ENCODE measurements at regions not wholly inside any gene's neighbourhood (a gene's known extent, or its start where the extent isn't known, plus 50 kb on each side); places are given as distances from the start of the nearest gene placed in this dataset.

DNA sequence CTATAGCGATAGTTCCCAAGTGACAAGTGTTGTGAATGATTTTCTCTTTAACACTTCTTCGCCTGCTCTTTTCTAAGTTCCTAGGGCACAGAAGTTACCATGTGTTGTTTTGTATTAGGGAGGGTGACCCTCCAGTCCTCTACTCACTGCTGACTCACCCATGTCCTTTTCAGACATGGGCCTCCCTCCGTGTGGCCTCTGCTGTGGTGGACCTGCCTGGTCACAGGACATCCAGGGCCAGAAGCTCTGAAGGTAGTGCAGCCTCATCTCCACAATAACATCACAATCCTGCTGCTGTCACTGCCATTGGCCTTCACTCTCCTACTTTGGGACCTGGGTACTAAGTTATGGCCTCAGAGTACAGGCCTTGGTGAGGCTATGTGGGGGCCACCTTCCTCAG lies 87.1 kb upstream of the TNFAIP3 start:
- Histone ChIP-seq H3K9me3 (no peaks in the 10 kb centered on the region), H3K4me1 (ENCODE audit: control insufficient read depth in 1 of 2, insufficient read depth in 2 of 2, low read depth in 1 of 2, low read length in 1 of 2) (no peaks in the 10 kb centered on the region), H3K27ac (ENCODE audit: low read depth in 2 of 2, low read length in 1 of 2) (no peak overlapping the region), H3K9ac (no peak overlapping the region), H3F3A (replicated peaks; ENCODE audit: insufficient read depth) (no peaks in the 10 kb centered on the region), H3K4me3 (ENCODE audit: low read depth in 2 of 2, low read length in 1 of 2) (no peak overlapping the region), H4K20me1 (ENCODE audit: insufficient read depth) (no peaks in the 10 kb centered on the region), H2AFZ (ENCODE audit: low read depth) (no peak overlapping the region), H3K4me2 (no peak overlapping the region), H3K36me3 (replicated peaks in 1 of 2; ENCODE audit: control insufficient read depth in 1 of 2, insufficient read depth in 2 of 2, low read length in 1 of 2) (no peaks in the 10 kb centered on the region), H3K27me3 (ENCODE audit: insufficient read depth) (no peaks in the 10 kb centered on the region; the same call in 1 of the 2 replicates), H3K79me2 (ENCODE audit: insufficient read depth) (no peaks in the 10 kb centered on the region), H3K9me2 (no peaks in the 10 kb centered on the region)
- CTCF ChIA-PET, result no interaction called here
- POLR2A ChIA-PET, result no interaction called here
- DNase-seq, result no peak
- 44% methylated on average over 3 of the region's 3 CpGs for WGBS (ENCODE audit: low lambda C conversion rate)
- TF ChIP-seq RXRA (IDR thresholded peaks at IDR 0.05; ENCODE audit: borderline replicate concordance, low read depth), result no peak
- no peak for TF ChIP-seq TAF1 (IDR thresholded peaks at IDR 0.05; ENCODE audit: borderline replicate concordance, low read depth, low read length)
- TF ChIP-seq TCF12 (IDR thresholded peaks at IDR 0.05), result no peak
- no peak for TF ChIP-seq MEF2A (IDR thresholded peaks at IDR 0.05; ENCODE audit: borderline replicate concordance, low read depth)
- TF ChIP-seq, protein P1, sequence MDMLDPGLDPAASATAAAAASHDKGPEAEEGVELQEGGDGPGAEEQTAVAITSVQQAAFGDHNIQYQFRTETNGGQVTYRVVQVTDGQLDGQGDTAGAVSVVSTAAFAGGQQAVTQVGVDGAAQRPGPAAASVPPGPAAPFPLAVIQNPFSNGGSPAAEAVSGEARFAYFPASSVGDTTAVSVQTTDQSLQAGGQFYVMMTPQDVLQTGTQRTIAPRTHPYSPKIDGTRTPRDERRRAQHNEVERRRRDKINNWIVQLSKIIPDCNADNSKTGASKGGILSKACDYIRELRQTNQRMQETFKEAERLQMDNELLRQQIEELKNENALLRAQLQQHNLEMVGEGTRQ (IDR thresholded peaks at IDR 0.05; ENCODE audit: borderline replicate concordance, low read depth, low read length), result no peak
- TF ChIP-seq, protein P2, sequence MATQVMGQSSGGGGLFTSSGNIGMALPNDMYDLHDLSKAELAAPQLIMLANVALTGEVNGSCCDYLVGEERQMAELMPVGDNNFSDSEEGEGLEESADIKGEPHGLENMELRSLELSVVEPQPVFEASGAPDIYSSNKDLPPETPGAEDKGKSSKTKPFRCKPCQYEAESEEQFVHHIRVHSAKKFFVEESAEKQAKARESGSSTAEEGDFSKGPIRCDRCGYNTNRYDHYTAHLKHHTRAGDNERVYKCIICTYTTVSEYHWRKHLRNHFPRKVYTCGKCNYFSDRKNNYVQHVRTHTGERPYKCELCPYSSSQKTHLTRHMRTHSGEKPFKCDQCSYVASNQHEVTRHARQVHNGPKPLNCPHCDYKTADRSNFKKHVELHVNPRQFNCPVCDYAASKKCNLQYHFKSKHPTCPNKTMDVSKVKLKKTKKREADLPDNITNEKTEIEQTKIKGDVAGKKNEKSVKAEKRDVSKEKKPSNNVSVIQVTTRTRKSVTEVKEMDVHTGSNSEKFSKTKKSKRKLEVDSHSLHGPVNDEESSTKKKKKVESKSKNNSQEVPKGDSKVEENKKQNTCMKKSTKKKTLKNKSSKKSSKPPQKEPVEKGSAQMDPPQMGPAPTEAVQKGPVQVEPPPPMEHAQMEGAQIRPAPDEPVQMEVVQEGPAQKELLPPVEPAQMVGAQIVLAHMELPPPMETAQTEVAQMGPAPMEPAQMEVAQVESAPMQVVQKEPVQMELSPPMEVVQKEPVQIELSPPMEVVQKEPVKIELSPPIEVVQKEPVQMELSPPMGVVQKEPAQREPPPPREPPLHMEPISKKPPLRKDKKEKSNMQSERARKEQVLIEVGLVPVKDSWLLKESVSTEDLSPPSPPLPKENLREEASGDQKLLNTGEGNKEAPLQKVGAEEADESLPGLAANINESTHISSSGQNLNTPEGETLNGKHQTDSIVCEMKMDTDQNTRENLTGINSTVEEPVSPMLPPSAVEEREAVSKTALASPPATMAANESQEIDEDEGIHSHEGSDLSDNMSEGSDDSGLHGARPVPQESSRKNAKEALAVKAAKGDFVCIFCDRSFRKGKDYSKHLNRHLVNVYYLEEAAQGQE (IDR thresholded peaks at IDR 0.05; ENCODE audit: low read depth, low read length), result no peak
- TF ChIP-seq SIN3A (IDR thresholded peaks at IDR 0.05; ENCODE audit: borderline replicate concordance, low read depth, low read length), result no peak
- TF ChIP-seq, protein P3, sequence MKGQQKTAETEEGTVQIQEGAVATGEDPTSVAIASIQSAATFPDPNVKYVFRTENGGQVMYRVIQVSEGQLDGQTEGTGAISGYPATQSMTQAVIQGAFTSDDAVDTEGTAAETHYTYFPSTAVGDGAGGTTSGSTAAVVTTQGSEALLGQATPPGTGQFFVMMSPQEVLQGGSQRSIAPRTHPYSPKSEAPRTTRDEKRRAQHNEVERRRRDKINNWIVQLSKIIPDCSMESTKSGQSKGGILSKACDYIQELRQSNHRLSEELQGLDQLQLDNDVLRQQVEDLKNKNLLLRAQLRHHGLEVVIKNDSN (IDR thresholded peaks at IDR 0.05; ENCODE audit: borderline replicate concordance, low read depth), result no peak
- no peak for TF ChIP-seq MXI1 (IDR thresholded peaks at IDR 0.05; ENCODE audit: low read depth, low read length)
- no peak for TF ChIP-seq RAD21 (IDR thresholded peaks at IDR 0.05; ENCODE audit: low read length)
- TF ChIP-seq POLR2AphosphoS5 (IDR thresholded peaks at IDR 0.05; ENCODE audit: low read depth, low read length), result no peak
- TF ChIP-seq FOSL2 (IDR thresholded peaks at IDR 0.05; ENCODE audit: borderline replicate concordance, low read depth), result no peak

DNA sequence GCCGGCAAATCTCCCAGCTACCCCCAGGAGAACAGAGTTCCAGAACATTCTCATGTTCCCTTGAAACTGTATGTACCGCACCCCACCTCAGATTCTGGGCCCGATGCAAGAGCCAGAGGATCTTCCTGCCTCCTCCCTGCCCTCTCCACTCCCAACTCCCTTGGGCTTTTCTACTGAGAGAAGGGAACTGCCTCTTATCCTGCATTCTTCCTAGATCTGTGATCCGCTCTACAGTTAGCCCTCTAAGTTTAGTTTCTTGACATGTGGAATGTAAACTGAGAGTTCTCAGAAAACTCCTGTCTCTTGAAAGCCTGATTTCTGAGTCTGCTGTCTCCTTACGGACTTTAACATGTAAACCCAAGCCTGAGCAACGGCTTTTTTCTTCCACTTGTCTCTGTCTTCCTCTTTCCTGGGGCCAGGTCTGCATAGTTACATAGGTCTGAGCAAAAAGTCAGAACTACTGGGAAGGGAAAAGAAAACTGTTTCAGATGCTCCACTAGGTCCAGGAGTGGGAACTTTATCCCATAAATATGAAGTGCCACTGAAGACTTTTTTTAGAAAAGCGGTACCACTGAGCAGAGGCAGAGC lies 86.5 kb upstream of the TNFAIP3 start:
- Histone ChIP-seq H3K4me3 (ENCODE audit: low read depth in 2 of 2, low read length in 1 of 2) (no peak overlapping the region), H3K27me3 (ENCODE audit: insufficient read depth) (no peaks in the 10 kb centered on the region; the same call in 1 of the 2 replicates), H4K20me1 (ENCODE audit: insufficient read depth) (no peaks in the 10 kb centered on the region), H3K79me2 (ENCODE audit: insufficient read depth) (no peaks in the 10 kb centered on the region), H3F3A (replicated peaks; ENCODE audit: insufficient read depth) (no peaks in the 10 kb centered on the region), H3K9me3 (no peaks in the 10 kb centered on the region), H3K36me3 (replicated peaks in 1 of 2; ENCODE audit: control insufficient read depth in 1 of 2, insufficient read depth in 2 of 2, low read length in 1 of 2) (no peaks in the 10 kb centered on the region), H3K4me1 (ENCODE audit: control insufficient read depth in 1 of 2, insufficient read depth in 2 of 2, low read depth in 1 of 2, low read length in 1 of 2) (no peaks in the 10 kb centered on the region), H3K27ac (ENCODE audit: low read depth in 2 of 2, low read length in 1 of 2) (no peak overlapping the region), H3K4me2 (no peak overlapping the region), H2AFZ (ENCODE audit: low read depth) (no peak overlapping the region), H3K9ac (no peak overlapping the region), H3K9me2 (no peaks in the 10 kb centered on the region)
- ChIA-PET CTCF (no interaction called here), POLR2A (no interaction called here)
- WGBS (ENCODE audit: low lambda C conversion rate), result 23% methylated on average over 7 of the region's 7 CpGs
- DNase-seq, result no peak
- TF ChIP-seq ELF1 (IDR thresholded peaks at IDR 0.05), result no peak
- TF ChIP-seq, protein P2 (IDR thresholded peaks at IDR 0.05; ENCODE audit: low read depth, low read length), result no peak
- TF ChIP-seq RCOR1 (IDR thresholded peaks at IDR 0.05; ENCODE audit: low read length), result no peak
- no peak for TF ChIP-seq YY1 (IDR thresholded peaks at IDR 0.05; ENCODE audit: low read depth)
- TF ChIP-seq, protein P4, sequence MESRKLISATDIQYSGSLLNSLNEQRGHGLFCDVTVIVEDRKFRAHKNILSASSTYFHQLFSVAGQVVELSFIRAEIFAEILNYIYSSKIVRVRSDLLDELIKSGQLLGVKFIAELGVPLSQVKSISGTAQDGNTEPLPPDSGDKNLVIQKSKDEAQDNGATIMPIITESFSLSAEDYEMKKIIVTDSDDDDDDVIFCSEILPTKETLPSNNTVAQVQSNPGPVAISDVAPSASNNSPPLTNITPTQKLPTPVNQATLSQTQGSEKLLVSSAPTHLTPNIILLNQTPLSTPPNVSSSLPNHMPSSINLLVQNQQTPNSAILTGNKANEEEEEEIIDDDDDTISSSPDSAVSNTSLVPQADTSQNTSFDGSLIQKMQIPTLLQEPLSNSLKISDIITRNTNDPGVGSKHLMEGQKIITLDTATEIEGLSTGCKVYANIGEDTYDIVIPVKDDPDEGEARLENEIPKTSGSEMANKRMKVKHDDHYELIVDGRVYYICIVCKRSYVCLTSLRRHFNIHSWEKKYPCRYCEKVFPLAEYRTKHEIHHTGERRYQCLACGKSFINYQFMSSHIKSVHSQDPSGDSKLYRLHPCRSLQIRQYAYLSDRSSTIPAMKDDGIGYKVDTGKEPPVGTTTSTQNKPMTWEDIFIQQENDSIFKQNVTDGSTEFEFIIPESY (IDR thresholded peaks at IDR 0.05; ENCODE audit: borderline replicate concordance, low read depth), result no peak
- no peak for TF ChIP-seq SIN3A (IDR thresholded peaks at IDR 0.05; ENCODE audit: borderline replicate concordance, low read depth, low read length)
- no peak for TF ChIP-seq FOXM1 (IDR thresholded peaks at IDR 0.05; ENCODE audit: low read depth)

Data from SK-N-SH (cell line).